A673 (cell line): ENCODE measurements at regions not wholly inside any gene's neighbourhood (a gene's known extent, or its start where the extent isn't known, plus 50 kb on each side); places are given as distances from the start of the nearest gene placed in this dataset.

ENCODE experiments used
- CTCF ChIP-seq: fragments of 300-800, 200-600 bp; sonication (generic); conservative IDR thresholded peaks from 2 replicates; pipeline ENCODE4 v1.5.1; 2017; ENCODE audit warnings: low read depth, mild to moderate bottlenecking, antibody characterized with exemption, low read length, moderate library complexity, mixed read lengths
- EZH2 ChIP-seq: fragments of 200-600 bp; sonication (generic); IDR thresholded peaks from 2 replicates; pipeline ENCODE4 v1.6.1; 2017; ENCODE audit warnings: borderline replicate concordance, low read depth, mild to moderate bottlenecking, mixed read lengths, antibody characterized with exemption, low read length; ENCODE audit not compliant: poor library complexity, severe bottlenecking

GRCh38 chr12:60844875-60845274, 1249.0 kb downstream of the SLC16A7 start:
- no peak for TF ChIP-seq CTCF
- TF ChIP-seq EZH2: no peak
